ENCODE measurements at regions not wholly inside any gene's neighbourhood (a gene's known extent, or its start where the extent isn't known, plus 50 kb on each side); places are given as distances from the start of the nearest gene placed in this dataset.

GRCh38 chr1:23629708-23630290 lies 61.8 kb upstream of the RPL11 start:
- H3K4me1 ChIP-seq (ENCODE audit: insufficient read depth, insufficient read length), result peaks cover 8% of the 10 kb centered on the region
- TF ChIP-seq YY1 (IDR thresholded peaks at IDR 0.05; ENCODE audit: insufficient read depth, insufficient read length) (no peak), ZNF274 (IDR thresholded peaks at IDR 0.05; ENCODE audit: low read depth, low read length) (no peak), SUZ12 (IDR thresholded peaks at IDR 0.05; ENCODE audit: extremely low read depth, insufficient read depth, insufficient read length) (no peak)
- H3K9ac ChIP-seq (ENCODE audit: insufficient read length, low read depth), result no peak overlapping the region
- H3K9me3 ChIP-seq (ENCODE audit: insufficient read depth, low read length), result no peaks in the 10 kb centered on the region
- no peak for DNase-seq (ENCODE audit: low read depth, low spot score)
- H3K36me3 ChIP-seq (ENCODE audit: insufficient read depth, insufficient read length, low read length), result no peaks in the 10 kb centered on the region
- no peaks in the 10 kb centered on the region for H3K27me3 ChIP-seq (ENCODE audit: insufficient read depth, insufficient read length)
- no peak overlapping the region for H3K4me3 ChIP-seq (ENCODE audit: insufficient read length, low read depth)

- no peak overlapping the region for H3K4me3 ChIP-seq (ENCODE audit: insufficient read length, low read depth)
- H3K4me1 ChIP-seq (ENCODE audit: insufficient read depth, insufficient read length), result peaks cover 5% of the 10 kb centered on the region
- no peaks in the 10 kb centered on the region for H3K27me3 ChIP-seq (ENCODE audit: insufficient read depth, insufficient read length)
- DNase-seq (ENCODE audit: low read depth, low spot score), result no peak
- no peak overlapping the region for H3K9ac ChIP-seq (ENCODE audit: insufficient read length, low read depth)
- H3K36me3 ChIP-seq (ENCODE audit: insufficient read depth, insufficient read length, low read length), result no peaks in the 10 kb centered on the region
- TF ChIP-seq ZNF274 (IDR thresholded peaks at IDR 0.05; ENCODE audit: low read depth, low read length), result no peak
- TF ChIP-seq YY1 (IDR thresholded peaks at IDR 0.05; ENCODE audit: insufficient read depth, insufficient read length), result no peak
- TF ChIP-seq SUZ12 (IDR thresholded peaks at IDR 0.05; ENCODE audit: extremely low read depth, insufficient read depth, insufficient read length), result no peak
- H3K9me3 ChIP-seq (ENCODE audit: insufficient read depth, low read length), result no peaks in the 10 kb centered on the region
Observed at GRCh38 chr1:23628951-23629387, 62.6 kb upstream of the RPL11 start.

GRCh38 chr1:23627069-23627735 lies 64.4 kb upstream of the RPL11 start:
- Histone ChIP-seq H3K27me3 (ENCODE audit: insufficient read depth, insufficient read length) (no peaks in the 10 kb centered on the region), H3K9me3 (ENCODE audit: insufficient read depth, low read length) (no peaks in the 10 kb centered on the region), H3K4me1 (ENCODE audit: insufficient read depth, insufficient read length) (peaks cover 5% of the 10 kb centered on the region), H3K4me3 (ENCODE audit: insufficient read length, low read depth) (no peak overlapping the region), H3K9ac (ENCODE audit: insufficient read length, low read depth) (no peak overlapping the region), H3K36me3 (ENCODE audit: insufficient read depth, insufficient read length, low read length) (no peaks in the 10 kb centered on the region)
- TF ChIP-seq ZNF274 (IDR thresholded peaks at IDR 0.05; ENCODE audit: low read depth, low read length), result no peak
- DNase-seq (ENCODE audit: low read depth, low spot score), result no peak

GRCh38 chr1:23625929-23626535 lies 65.6 kb upstream of the RPL11 start:
- Histone ChIP-seq H3K9ac (ENCODE audit: insufficient read length, low read depth) (no peak overlapping the region), H3K36me3 (ENCODE audit: insufficient read depth, insufficient read length, low read length) (no peaks in the 10 kb centered on the region), H3K4me1 (ENCODE audit: insufficient read depth, insufficient read length) (peaks cover 5% of the 10 kb centered on the region), H3K9me3 (ENCODE audit: insufficient read depth, low read length) (no peaks in the 10 kb centered on the region), H3K4me3 (ENCODE audit: insufficient read length, low read depth) (no peak overlapping the region), H3K27me3 (ENCODE audit: insufficient read depth, insufficient read length) (peaks cover 5% of the 10 kb centered on the region)
- no peak for DNase-seq (ENCODE audit: low read depth, low spot score)
- TF ChIP-seq YY1 (IDR thresholded peaks at IDR 0.05; ENCODE audit: insufficient read depth, insufficient read length) (no peak), SUZ12 (IDR thresholded peaks at IDR 0.05; ENCODE audit: extremely low read depth, insufficient read depth, insufficient read length) (no peak), ZNF274 (IDR thresholded peaks at IDR 0.05; ENCODE audit: low read depth, low read length) (no peak)

GRCh38 chr1:23625459-23625858 lies 66.1 kb upstream of the RPL11 start:
- DNase-seq (ENCODE audit: low read depth, low spot score), result no peak
- H3K9ac ChIP-seq (ENCODE audit: insufficient read length, low read depth), result no peak overlapping the region
- TF ChIP-seq SUZ12 (IDR thresholded peaks at IDR 0.05; ENCODE audit: extremely low read depth, insufficient read depth, insufficient read length) (no peak), ZNF274 (IDR thresholded peaks at IDR 0.05; ENCODE audit: low read depth, low read length) (no peak), YY1 (IDR thresholded peaks at IDR 0.05; ENCODE audit: insufficient read depth, insufficient read length) (no peak)
- H3K4me1 ChIP-seq (ENCODE audit: insufficient read depth, insufficient read length), result peaks cover 5% of the 10 kb centered on the region
- H3K9me3 ChIP-seq (ENCODE audit: insufficient read depth, low read length), result no peaks in the 10 kb centered on the region
- no peak overlapping the region for H3K4me3 ChIP-seq (ENCODE audit: insufficient read length, low read depth)
- H3K27me3 ChIP-seq (ENCODE audit: insufficient read depth, insufficient read length), result peaks cover 10% of the 10 kb centered on the region
- no peaks in the 10 kb centered on the region for H3K36me3 ChIP-seq (ENCODE audit: insufficient read depth, insufficient read length, low read length)

GRCh38 chr1:23624440-23624839 lies 65.1 kb upstream of the ID3 start:
- Histone ChIP-seq H3K36me3 (ENCODE audit: insufficient read depth, insufficient read length, low read length) (no peaks in the 10 kb centered on the region), H3K4me3 (ENCODE audit: insufficient read length, low read depth) (no peak overlapping the region), H3K27me3 (ENCODE audit: insufficient read depth, insufficient read length) (peaks cover 21% of the 10 kb centered on the region), H3K9ac (ENCODE audit: insufficient read length, low read depth) (no peak overlapping the region), H3K4me1 (ENCODE audit: insufficient read depth, insufficient read length) (peaks cover 5% of the 10 kb centered on the region), H3K9me3 (ENCODE audit: insufficient read depth, low read length) (no peaks in the 10 kb centered on the region)
- TF ChIP-seq YY1 (IDR thresholded peaks at IDR 0.05; ENCODE audit: insufficient read depth, insufficient read length) (no peak), ZNF274 (IDR thresholded peaks at IDR 0.05; ENCODE audit: low read depth, low read length) (no peak), SUZ12 (IDR thresholded peaks at IDR 0.05; ENCODE audit: extremely low read depth, insufficient read depth, insufficient read length) (no peak)
- DNase-seq (ENCODE audit: low read depth, low spot score), result no peak

- no peak for TF ChIP-seq SUZ12 (IDR thresholded peaks at IDR 0.05; ENCODE audit: extremely low read depth, insufficient read depth, insufficient read length)
- TF ChIP-seq YY1 (IDR thresholded peaks at IDR 0.05; ENCODE audit: insufficient read depth, insufficient read length), result no peak
- no peak for TF ChIP-seq ZNF274 (IDR thresholded peaks at IDR 0.05; ENCODE audit: low read depth, low read length)
- Histone ChIP-seq H3K4me3 (ENCODE audit: insufficient read length, low read depth) (no peak overlapping the region), H3K27me3 (ENCODE audit: insufficient read depth, insufficient read length) (peaks cover 34% of the 10 kb centered on the region), H3K9ac (ENCODE audit: insufficient read length, low read depth) (no peak overlapping the region), H3K36me3 (ENCODE audit: insufficient read depth, insufficient read length, low read length) (no peaks in the 10 kb centered on the region), H3K9me3 (ENCODE audit: insufficient read depth, low read length) (no peaks in the 10 kb centered on the region), H3K4me1 (ENCODE audit: insufficient read depth, insufficient read length) (peaks cover 1% of the 10 kb centered on the region)
- DNase-seq (ENCODE audit: low read depth, low spot score), result no peak
Observed at GRCh38 chr1:23622284-23622683, 63.0 kb upstream of the ID3 start.
